HFF-Myc (cell line): ENCODE measurements at regions not wholly inside any gene's neighbourhood (a gene's known extent, or its start where the extent isn't known, plus 50 kb on each side); places are given as distances from the start of the nearest gene placed in this dataset.

Experiments
- DNase-seq: peaks from one replicate; pipeline ENCODE4 v3.0.0-alpha.2; 2011; ENCODE audit warnings: low read depth; ENCODE audit errors: extremely low read depth
- H3K4me3 ChIP-seq: replicated peaks from 2 replicates; pipeline ENCODE4 v1.5.1; 2011; ENCODE audit warnings: low read depth, mild to moderate bottlenecking, control low read depth, low read length
- CTCF ChIP-seq: IDR thresholded peaks from 2 replicates; pipeline ENCODE4 v1.5.1; 2012; ENCODE audit warnings: mild to moderate bottlenecking, low read depth, low read length, control low read depth; ENCODE audit errors: missing control alignments

GRCh38 chr7:85781606-85782005 lies 594.8 kb upstream of the SEMA3D start:
- no peak overlapping the region for H3K4me3 ChIP-seq
- no peak for TF ChIP-seq CTCF
- no peak for DNase-seq

GRCh38 chr7:85776691-85777345 lies 590.0 kb upstream of the SEMA3D start:
- DNase-seq, result no peak
- no peak for TF ChIP-seq CTCF
- H3K4me3 ChIP-seq, result no peak overlapping the region

GRCh38 chr7:85775431-85775830 lies 588.6 kb upstream of the SEMA3D start:
- H3K4me3 ChIP-seq, result no peak overlapping the region
- TF ChIP-seq CTCF, result no peak
- no peak for DNase-seq

- no peak for TF ChIP-seq CTCF
- H3K4me3 ChIP-seq, result no peak overlapping the region
- DNase-seq, result no peak
These were observed 588.1 kb upstream of the SEMA3D start for GRCh38 chr7:85774986-85775385.

GRCh38 chr7:85773116-85773728 lies 586.4 kb upstream of the SEMA3D start:
- no peak for DNase-seq
- no peak overlapping the region for H3K4me3 ChIP-seq
- no peak for TF ChIP-seq CTCF

- no peak for TF ChIP-seq CTCF
- DNase-seq, result no peak
- H3K4me3 ChIP-seq, result no peak overlapping the region
These were observed 584.7 kb upstream of the SEMA3D start for GRCh38 chr7:85771516-85771915.
